Mesothelial cell of epicardium (in vitro differentiated cells): ENCODE measurements at regions not wholly inside any gene's neighbourhood (a gene's known extent, or its start where the extent isn't known, plus 50 kb on each side); places are given as distances from the start of the nearest gene placed in this dataset.

Experiments
- DNase-seq, 2 experiments: peaks; one replicate each; pipeline ENCODE4 v3.0.0; 2021; ENCODE audit warnings: low spot score in 2 of 2; ENCODE audit not compliant: unreplicated experiment in 2 of 2
- H3K27ac Mint-ChIP-seq: 2 replicates; pipeline ENCODE4 v1.8.0; 2021; ENCODE audit warnings: mixed read lengths
- H3K27me3 Mint-ChIP-seq: 2 replicates; pipeline ENCODE4 v1.8.0; 2021; ENCODE audit warnings: low read depth, mixed read lengths
- H3K36me3 Mint-ChIP-seq: 2 replicates; pipeline ENCODE4 v1.8.0; 2021; ENCODE audit warnings: mixed read lengths
- H3K4me1 Mint-ChIP-seq: 2 replicates; pipeline ENCODE4 v1.8.0; 2021; ENCODE audit warnings: mixed read lengths
- H3K4me3 Mint-ChIP-seq: 2 replicates; pipeline ENCODE4 v1.8.0; 2021; ENCODE audit warnings: mild to moderate bottlenecking, moderate library complexity, mixed read lengths
- H3K9me3 Mint-ChIP-seq: 2 replicates; pipeline ENCODE4 v1.8.0; 2021; ENCODE audit warnings: mixed read lengths
- TF ChIP-seq, protein P1 (sequence below): fragments of 200-600 bp; sonication (generic); IDR thresholded peaks from one replicate; pipeline ENCODE4 v1.5.0; 2021; ENCODE audit warnings: antibody characterized with exemption; ENCODE audit not compliant: unreplicated experiment

DNA sequence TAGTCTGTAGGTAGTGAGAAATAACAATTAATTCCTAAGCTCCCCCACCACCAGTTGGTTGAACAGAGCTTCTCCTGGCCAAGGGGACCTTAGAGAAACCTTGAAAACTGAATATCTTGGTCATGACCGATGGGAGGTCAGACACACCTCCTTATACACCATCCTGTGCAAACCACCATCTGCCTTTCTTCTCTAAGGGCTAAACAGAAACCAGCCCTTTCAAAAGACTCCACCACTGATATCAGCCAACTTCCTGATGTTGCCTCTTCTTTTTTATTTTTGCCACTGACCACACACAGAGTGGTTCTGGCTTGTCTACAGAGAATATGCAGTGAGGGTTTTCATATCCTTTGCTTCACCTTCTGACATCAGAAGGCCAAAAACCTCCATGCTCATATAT lies 977.7 kb upstream of the SEL1L start:
- Mint-ChIP-seq H3K36me3 (no peaks in the 10 kb centered on the region), H3K4me1 (no peaks in the 10 kb centered on the region), H3K4me3 (no peak overlapping the region), H3K27me3 (no peaks in the 10 kb centered on the region), H3K27ac (no peak overlapping the region), H3K9me3 (peaks cover 9% of the 10 kb centered on the region)
- TF ChIP-seq, protein P1, sequence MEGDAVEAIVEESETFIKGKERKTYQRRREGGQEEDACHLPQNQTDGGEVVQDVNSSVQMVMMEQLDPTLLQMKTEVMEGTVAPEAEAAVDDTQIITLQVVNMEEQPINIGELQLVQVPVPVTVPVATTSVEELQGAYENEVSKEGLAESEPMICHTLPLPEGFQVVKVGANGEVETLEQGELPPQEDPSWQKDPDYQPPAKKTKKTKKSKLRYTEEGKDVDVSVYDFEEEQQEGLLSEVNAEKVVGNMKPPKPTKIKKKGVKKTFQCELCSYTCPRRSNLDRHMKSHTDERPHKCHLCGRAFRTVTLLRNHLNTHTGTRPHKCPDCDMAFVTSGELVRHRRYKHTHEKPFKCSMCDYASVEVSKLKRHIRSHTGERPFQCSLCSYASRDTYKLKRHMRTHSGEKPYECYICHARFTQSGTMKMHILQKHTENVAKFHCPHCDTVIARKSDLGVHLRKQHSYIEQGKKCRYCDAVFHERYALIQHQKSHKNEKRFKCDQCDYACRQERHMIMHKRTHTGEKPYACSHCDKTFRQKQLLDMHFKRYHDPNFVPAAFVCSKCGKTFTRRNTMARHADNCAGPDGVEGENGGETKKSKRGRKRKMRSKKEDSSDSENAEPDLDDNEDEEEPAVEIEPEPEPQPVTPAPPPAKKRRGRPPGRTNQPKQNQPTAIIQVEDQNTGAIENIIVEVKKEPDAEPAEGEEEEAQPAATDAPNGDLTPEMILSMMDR: no peak
- no peak for DNase-seq

GRCh38 chr14:82520765-82521164 lies 987.1 kb upstream of the SEL1L start:
- TF ChIP-seq, protein P1: no peak
- Mint-ChIP-seq H3K9me3 (peaks cover 13% of the 10 kb centered on the region), H3K27me3 (peaks cover 3% of the 10 kb centered on the region), H3K27ac (no peak overlapping the region), H3K36me3 (no peaks in the 10 kb centered on the region), H3K4me3 (no peak overlapping the region), H3K4me1 (no peaks in the 10 kb centered on the region)
- no peak for DNase-seq

DNA sequence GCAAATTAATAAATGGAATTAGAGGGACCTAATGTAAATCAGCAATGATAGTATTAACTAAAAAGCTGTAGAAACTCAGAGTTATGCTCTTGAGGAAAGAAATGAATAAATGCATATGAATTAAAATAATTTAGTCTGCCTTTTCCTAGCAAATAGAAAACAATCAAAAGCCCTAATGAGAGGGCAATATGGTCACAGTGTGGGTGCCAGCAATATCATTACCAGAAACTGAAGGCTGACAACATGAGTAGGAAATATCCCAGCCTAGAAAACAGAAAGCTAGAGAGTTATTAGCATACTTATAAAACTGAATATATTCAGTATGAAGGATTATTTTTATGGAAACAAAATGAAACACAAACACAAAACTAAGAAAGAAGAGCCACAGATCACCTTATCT lies 987.5 kb upstream of the SEL1L start:
- no peak overlapping the region for H3K27ac Mint-ChIP-seq
- no peaks in the 10 kb centered on the region for H3K36me3 Mint-ChIP-seq
- H3K4me1 Mint-ChIP-seq: no peaks in the 10 kb centered on the region
- TF ChIP-seq, protein P1: no peak
- H3K27me3 Mint-ChIP-seq: peaks cover 3% of the 10 kb centered on the region
- peaks cover 13% of the 10 kb centered on the region for H3K9me3 Mint-ChIP-seq
- no peak for DNase-seq
- no peak overlapping the region for H3K4me3 Mint-ChIP-seq

DNA sequence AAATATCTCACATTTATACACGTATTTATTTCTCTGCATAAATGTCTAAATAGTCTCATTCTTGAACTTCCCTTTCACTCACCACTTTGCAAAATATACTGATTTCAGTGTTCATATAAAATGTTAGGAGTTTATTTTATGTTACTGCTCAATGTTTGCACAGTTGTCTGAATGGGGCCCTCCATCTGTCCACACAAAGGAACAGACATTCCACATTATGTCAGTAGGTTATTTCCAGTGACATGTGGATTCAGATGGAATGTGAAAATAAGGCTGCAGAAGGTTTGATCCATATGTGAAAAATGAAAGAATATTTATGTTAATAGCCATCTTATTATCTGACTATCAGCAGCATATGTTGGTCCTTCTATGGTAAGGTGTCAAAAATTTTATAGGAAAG lies 994.4 kb upstream of the SEL1L start:
- H3K27ac Mint-ChIP-seq: no peak overlapping the region
- H3K4me1 Mint-ChIP-seq: peaks cover 2% of the 10 kb centered on the region
- H3K27me3 Mint-ChIP-seq: peaks cover 4% of the 10 kb centered on the region
- H3K36me3 Mint-ChIP-seq: no peaks in the 10 kb centered on the region
- TF ChIP-seq, protein P1: no peak
- no peak for DNase-seq
- peaks cover 5% of the 10 kb centered on the region for H3K9me3 Mint-ChIP-seq
- no peak overlapping the region for H3K4me3 Mint-ChIP-seq

DNA sequence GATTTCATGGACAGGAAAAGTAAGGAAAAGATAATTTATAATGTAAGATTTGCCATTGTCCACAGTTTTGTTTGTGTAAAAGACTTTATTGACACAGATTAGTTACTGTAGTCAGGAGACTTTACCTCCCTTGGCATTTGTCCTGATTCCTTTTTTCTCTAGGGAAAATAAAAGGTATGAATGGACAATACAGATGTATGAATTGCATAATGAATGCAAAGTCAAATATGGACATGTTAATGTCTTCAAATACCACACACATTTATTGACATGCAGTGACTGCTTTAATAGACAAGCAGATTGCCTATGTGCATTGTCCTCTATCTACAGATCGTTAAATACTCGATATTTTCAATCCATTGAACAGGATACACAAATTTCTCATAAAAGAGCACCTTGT lies 999.7 kb upstream of the SEL1L start:
- H3K9me3 Mint-ChIP-seq: no peaks in the 10 kb centered on the region

GRCh38 chr14:82536566-82536965 lies 1002.9 kb upstream of the SEL1L start:
- H3K4me1 Mint-ChIP-seq: peaks cover 2% of the 10 kb centered on the region
- no peak for DNase-seq
- H3K9me3 Mint-ChIP-seq: peaks cover 9% of the 10 kb centered on the region
- no peak overlapping the region for H3K27ac Mint-ChIP-seq
- H3K36me3 Mint-ChIP-seq: no peaks in the 10 kb centered on the region
- TF ChIP-seq, protein P1: no peak
- H3K27me3 Mint-ChIP-seq: no peaks in the 10 kb centered on the region
- H3K4me3 Mint-ChIP-seq: no peak overlapping the region

More for the DNA sequence above, 999.7 kb upstream of the SEL1L start:
- H3K4me3 Mint-ChIP-seq: no peak overlapping the region
- TF ChIP-seq, protein P1: no peak
- H3K27ac Mint-ChIP-seq: no peak overlapping the region
- no peak for DNase-seq
- no peaks in the 10 kb centered on the region for H3K36me3 Mint-ChIP-seq
- H3K4me1 Mint-ChIP-seq: peaks cover 2% of the 10 kb centered on the region
- H3K27me3 Mint-ChIP-seq: no peaks in the 10 kb centered on the region
